ENCODE measurements at regions not wholly inside any gene's neighbourhood (a gene's known extent, or its start where the extent isn't known, plus 50 kb on each side); places are given as distances from the start of the nearest gene placed in this dataset.
"Not testable (repeated sequence)": the region's sequence is repeated elsewhere in the genome, so short reads cannot be mapped to it uniquely, and the experiment has no call there.

- Mint-ChIP-seq H3K27me3 (ENCODE audit: low read depth) (peaks cover 12% of the 10 kb centered on the region), H3K9me3 (peaks cover 3% of the 10 kb centered on the region), H3K27ac (no peak overlapping the region), H3K36me3 (ENCODE audit: low read depth) (no peaks in the 10 kb centered on the region), H3K4me3 (ENCODE audit: low read depth) (no peak overlapping the region), H3K4me1 (ENCODE audit: low read depth) (no peaks in the 10 kb centered on the region)
- no peak for DNase-seq (ENCODE audit: low spot score)
- intact Hi-C loops (cut with micrococcal nuclease): no loop called here
These were observed 150.2 kb upstream of the RFLNA start for GRCh38 chr12:124144531-124145194.

- no peaks in the 10 kb centered on the region for H3K27me3 Mint-ChIP-seq (ENCODE audit: low read depth)
- H3K27ac Mint-ChIP-seq: no peak overlapping the region
- no peaks in the 10 kb centered on the region for H3K9me3 Mint-ChIP-seq
- no peaks in the 10 kb centered on the region for H3K36me3 Mint-ChIP-seq (ENCODE audit: low read depth)
- DNase-seq (ENCODE audit: low spot score): no peak
- intact Hi-C loops (cut with micrococcal nuclease): no loop called here
- no peaks in the 10 kb centered on the region for H3K4me1 Mint-ChIP-seq (ENCODE audit: low read depth)
- H3K4me3 Mint-ChIP-seq (ENCODE audit: low read depth): no peak overlapping the region
These were observed 147.9 kb upstream of the RFLNA start for GRCh38 chr12:124147027-124147426.

- no peaks in the 10 kb centered on the region for H3K27me3 Mint-ChIP-seq (ENCODE audit: low read depth)
- H3K27ac Mint-ChIP-seq: no peak overlapping the region
- no peak for DNase-seq (ENCODE audit: low spot score)
- H3K36me3 Mint-ChIP-seq (ENCODE audit: low read depth): no peaks in the 10 kb centered on the region
- intact Hi-C loops (cut with micrococcal nuclease): no loop called here
- H3K9me3 Mint-ChIP-seq: no peaks in the 10 kb centered on the region
- H3K4me3 Mint-ChIP-seq (ENCODE audit: low read depth): no peak overlapping the region
- no peaks in the 10 kb centered on the region for H3K4me1 Mint-ChIP-seq (ENCODE audit: low read depth)
These were observed 147.3 kb upstream of the RFLNA start for GRCh38 chr12:124147575-124147974.

DNA sequence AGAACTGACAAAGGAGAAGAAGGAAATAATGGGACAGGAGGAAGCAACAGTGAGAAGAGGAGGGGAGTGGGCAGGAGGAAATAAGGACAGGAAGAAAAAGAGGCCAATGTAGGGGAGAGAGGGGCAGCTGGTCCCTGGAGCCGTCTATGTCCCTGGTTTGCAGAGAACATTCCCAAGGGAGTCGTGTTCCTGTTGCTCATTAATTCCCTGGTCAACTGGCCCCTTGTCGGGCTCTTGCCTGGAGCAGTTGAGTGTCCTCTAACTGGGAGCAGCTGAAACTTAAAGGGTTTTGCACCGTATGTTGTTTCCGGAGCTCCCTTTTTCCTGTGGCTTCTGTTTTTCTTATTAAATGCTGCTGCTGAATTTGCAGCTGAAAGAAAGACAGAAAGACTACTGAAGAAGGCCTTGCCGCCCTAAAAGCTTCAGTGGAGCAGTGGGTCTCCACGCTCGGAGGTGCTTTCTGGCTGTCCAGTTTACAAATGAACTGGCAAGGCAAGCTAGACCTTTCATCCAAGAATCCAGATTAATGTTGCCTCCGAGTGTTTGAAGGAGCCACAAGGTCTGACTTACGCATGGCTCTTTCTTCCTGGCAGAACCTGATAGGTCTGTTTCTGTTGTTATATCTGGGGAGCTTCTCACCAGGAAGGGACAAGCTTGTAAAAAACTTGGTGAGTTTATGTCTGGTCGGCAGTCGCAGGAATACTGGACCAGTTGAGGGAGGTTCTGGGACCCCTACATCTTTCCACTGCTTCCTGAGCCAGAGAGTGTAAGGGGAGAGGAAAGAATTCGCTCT, 146.2 kb upstream of the RFLNA start:
- no peaks in the 10 kb centered on the region for H3K4me1 Mint-ChIP-seq (ENCODE audit: low read depth)
- H3K9me3 Mint-ChIP-seq: no peaks in the 10 kb centered on the region
- no peak overlapping the region for H3K27ac Mint-ChIP-seq
- DNase-seq (ENCODE audit: low spot score): no peak
- no peak overlapping the region for H3K4me3 Mint-ChIP-seq (ENCODE audit: low read depth)
- no peaks in the 10 kb centered on the region for H3K36me3 Mint-ChIP-seq (ENCODE audit: low read depth)
- intact Hi-C loops (cut with micrococcal nuclease): no loop called here
- H3K27me3 Mint-ChIP-seq (ENCODE audit: low read depth): no peaks in the 10 kb centered on the region

DNA sequence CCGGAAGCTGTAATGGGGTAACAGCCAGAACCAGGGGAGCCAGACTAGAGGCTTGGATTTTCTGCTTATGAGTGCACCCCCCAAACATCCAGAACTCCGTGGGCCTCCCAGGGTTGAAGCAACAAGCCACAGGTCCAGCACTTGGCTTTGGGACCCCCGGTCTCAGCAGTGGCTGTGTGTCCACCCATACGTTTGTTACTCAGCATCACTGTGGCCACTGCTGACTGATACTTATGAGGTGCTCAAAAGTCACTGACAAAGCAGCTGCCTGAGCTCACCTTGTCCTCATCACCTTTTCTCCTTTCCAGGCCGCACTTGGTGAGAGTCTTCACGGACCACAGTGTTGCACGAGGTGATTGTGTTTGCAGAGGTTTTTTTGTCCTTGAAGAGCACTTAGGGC, 145.6 kb upstream of the RFLNA start:
- no peak overlapping the region for H3K4me3 Mint-ChIP-seq (ENCODE audit: low read depth)
- no peaks in the 10 kb centered on the region for H3K27me3 Mint-ChIP-seq (ENCODE audit: low read depth)
- H3K4me1 Mint-ChIP-seq (ENCODE audit: low read depth): no peaks in the 10 kb centered on the region
- no peaks in the 10 kb centered on the region for H3K9me3 Mint-ChIP-seq
- intact Hi-C loops (cut with micrococcal nuclease): no loop called here
- no peak for DNase-seq (ENCODE audit: low spot score)
- no peak overlapping the region for H3K27ac Mint-ChIP-seq
- no peaks in the 10 kb centered on the region for H3K36me3 Mint-ChIP-seq (ENCODE audit: low read depth)

DNA sequence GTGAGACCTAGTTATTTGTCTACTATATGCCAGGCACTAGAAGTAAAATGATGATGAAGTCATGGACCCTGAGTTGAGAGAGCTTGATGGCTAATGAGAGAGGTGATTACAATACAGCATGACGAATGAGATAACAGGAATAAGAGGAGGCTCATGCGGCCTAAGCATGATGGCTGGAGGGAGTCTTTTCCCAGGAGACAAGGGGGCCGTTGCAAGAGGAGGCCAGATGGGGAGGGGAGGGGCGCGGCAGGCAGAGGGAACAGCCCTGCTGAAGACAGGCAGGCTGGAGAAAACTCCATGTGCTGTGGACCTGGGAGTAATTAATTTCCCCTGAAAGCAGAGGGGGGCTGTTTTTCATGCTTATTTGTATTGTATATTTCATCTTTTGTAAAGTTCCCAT, 144.7 kb upstream of the RFLNA start:
- intact Hi-C loops (cut with micrococcal nuclease): no loop called here
- Mint-ChIP-seq H3K4me3 (ENCODE audit: low read depth) (no peak overlapping the region), H3K9me3 (no peaks in the 10 kb centered on the region), H3K4me1 (ENCODE audit: low read depth) (no peaks in the 10 kb centered on the region), H3K27me3 (ENCODE audit: low read depth) (no peaks in the 10 kb centered on the region), H3K36me3 (ENCODE audit: low read depth) (no peaks in the 10 kb centered on the region), H3K27ac (no peak overlapping the region)
- no peak for DNase-seq (ENCODE audit: low spot score)

DNA sequence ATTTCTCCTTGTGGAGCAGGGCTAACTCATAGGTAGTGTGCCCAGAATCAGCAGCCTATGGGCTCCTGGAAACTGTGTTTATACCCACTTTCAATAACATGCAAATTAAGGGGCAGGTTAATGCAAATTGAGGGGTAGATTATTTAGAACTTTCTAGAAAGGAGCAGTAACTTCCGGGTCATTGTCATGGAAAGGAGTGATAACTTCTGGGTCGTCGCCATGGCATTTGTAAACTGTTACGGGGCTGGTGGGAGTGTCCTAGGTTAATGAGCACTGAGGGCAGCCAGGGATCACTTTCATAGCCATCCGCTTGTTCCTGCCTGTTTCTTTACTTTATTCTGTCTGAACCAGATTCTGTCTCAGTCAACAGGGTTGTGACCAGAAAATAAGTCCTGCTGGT, 143.3 kb upstream of the RFLNA start:
- intact Hi-C loops (cut with micrococcal nuclease): no loop called here
- Mint-ChIP-seq H3K4me3 (ENCODE audit: low read depth) (no peak overlapping the region), H3K4me1 (ENCODE audit: low read depth) (no peaks in the 10 kb centered on the region)

GRCh38 chr12:124152731-124153130, 142.2 kb upstream of the RFLNA start:
- no peaks in the 10 kb centered on the region for H3K4me1 Mint-ChIP-seq (ENCODE audit: low read depth)
- intact Hi-C loops (cut with micrococcal nuclease): no loop called here
- no peak overlapping the region for H3K4me3 Mint-ChIP-seq (ENCODE audit: low read depth)
- H3K36me3 Mint-ChIP-seq (ENCODE audit: low read depth): no peaks in the 10 kb centered on the region
- no peak for DNase-seq (ENCODE audit: low spot score)
- no peak overlapping the region for H3K27ac Mint-ChIP-seq
- H3K27me3 Mint-ChIP-seq (ENCODE audit: low read depth): no peaks in the 10 kb centered on the region
- H3K9me3 Mint-ChIP-seq: no peaks in the 10 kb centered on the region

More for the DNA sequence above, 143.3 kb upstream of the RFLNA start:
- no peak for DNase-seq (ENCODE audit: low spot score)
- Mint-ChIP-seq H3K9me3 (no peaks in the 10 kb centered on the region), H3K27ac (no peak overlapping the region), H3K36me3 (ENCODE audit: low read depth) (no peaks in the 10 kb centered on the region), H3K27me3 (ENCODE audit: low read depth) (no peaks in the 10 kb centered on the region)

DNA sequence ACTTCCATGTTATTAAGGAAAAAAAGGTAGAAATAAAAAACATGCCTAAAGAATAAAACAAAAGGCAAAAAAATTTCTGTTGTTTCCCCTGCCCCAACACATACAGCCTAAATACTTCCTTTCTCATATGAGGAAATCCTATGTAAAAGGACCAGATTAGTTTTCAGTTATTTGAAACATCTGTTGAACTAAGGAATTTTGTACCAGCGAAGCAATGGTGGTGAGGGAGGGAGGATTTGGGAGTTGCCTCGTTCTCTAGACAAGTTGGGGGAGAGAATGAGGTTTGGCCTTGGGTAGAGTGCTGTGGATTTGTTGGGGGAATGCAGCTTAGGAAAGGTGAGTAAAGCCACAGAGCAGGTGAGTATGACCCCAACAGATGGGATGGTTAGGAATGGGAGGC, 141.5 kb upstream of the RFLNA start:
- Mint-ChIP-seq H3K27ac (no peak overlapping the region), H3K9me3 (no peaks in the 10 kb centered on the region), H3K36me3 (ENCODE audit: low read depth) (no peaks in the 10 kb centered on the region), H3K4me3 (ENCODE audit: low read depth) (no peak overlapping the region), H3K4me1 (ENCODE audit: low read depth) (no peaks in the 10 kb centered on the region), H3K27me3 (ENCODE audit: low read depth) (no peaks in the 10 kb centered on the region)
- intact Hi-C loops (cut with micrococcal nuclease): no loop called here
- DNase-seq (ENCODE audit: low spot score): no peak

- no peaks in the 10 kb centered on the region for H3K9me3 Mint-ChIP-seq
- H3K4me3 Mint-ChIP-seq (ENCODE audit: low read depth): no peak overlapping the region
- intact Hi-C loops (cut with micrococcal nuclease): no loop called here
- no peak overlapping the region for H3K27ac Mint-ChIP-seq
- no peaks in the 10 kb centered on the region for H3K4me1 Mint-ChIP-seq (ENCODE audit: low read depth)
- H3K27me3 Mint-ChIP-seq (ENCODE audit: low read depth): no peaks in the 10 kb centered on the region
- no peak for DNase-seq (ENCODE audit: low spot score)
- no peaks in the 10 kb centered on the region for H3K36me3 Mint-ChIP-seq (ENCODE audit: low read depth)
These were observed 137.5 kb upstream of the RFLNA start for GRCh38 chr12:124157406-124157805.

DNA sequence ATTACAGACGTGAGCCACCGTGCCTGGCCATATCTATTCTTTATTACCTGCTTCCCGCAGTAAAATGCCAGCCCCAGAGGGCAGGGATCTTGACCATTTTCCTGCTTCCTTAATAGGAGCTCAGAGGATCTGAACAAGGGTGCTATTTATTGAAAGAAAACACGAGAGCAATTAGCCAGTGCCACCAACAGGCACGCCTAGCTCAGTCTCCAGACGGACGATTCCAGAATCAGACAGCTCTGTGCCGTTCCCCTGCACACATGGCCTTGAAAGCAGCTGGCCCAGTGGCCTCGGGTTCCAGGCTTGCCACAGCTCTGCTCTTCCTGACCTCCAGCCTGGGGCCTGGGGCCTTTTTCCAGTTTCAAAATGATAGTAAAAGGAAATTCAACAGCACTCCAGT, 135.2 kb upstream of the RFLNA start:
- no peak overlapping the region for H3K27ac Mint-ChIP-seq
- H3K36me3 Mint-ChIP-seq (ENCODE audit: low read depth): no peaks in the 10 kb centered on the region
- DNase-seq (ENCODE audit: low spot score): no peak
- intact Hi-C loops (cut with micrococcal nuclease): no loop called here
- no peak overlapping the region for H3K4me3 Mint-ChIP-seq (ENCODE audit: low read depth)
- H3K27me3 Mint-ChIP-seq (ENCODE audit: low read depth): no peaks in the 10 kb centered on the region
- no peaks in the 10 kb centered on the region for H3K9me3 Mint-ChIP-seq
- H3K4me1 Mint-ChIP-seq (ENCODE audit: low read depth): no peaks in the 10 kb centered on the region

GRCh38 chr12:124160097-124160756, 134.7 kb upstream of the RFLNA start:
- no peaks in the 10 kb centered on the region for H3K4me1 Mint-ChIP-seq (ENCODE audit: low read depth)
- no peaks in the 10 kb centered on the region for H3K36me3 Mint-ChIP-seq (ENCODE audit: low read depth)
- H3K27me3 Mint-ChIP-seq (ENCODE audit: low read depth): no peaks in the 10 kb centered on the region
- H3K27ac Mint-ChIP-seq: no peak overlapping the region
- H3K9me3 Mint-ChIP-seq: no peaks in the 10 kb centered on the region
- no peak overlapping the region for H3K4me3 Mint-ChIP-seq (ENCODE audit: low read depth)
- intact Hi-C loops (cut with micrococcal nuclease): no loop called here
- DNase-seq (ENCODE audit: low spot score): no peak

DNA sequence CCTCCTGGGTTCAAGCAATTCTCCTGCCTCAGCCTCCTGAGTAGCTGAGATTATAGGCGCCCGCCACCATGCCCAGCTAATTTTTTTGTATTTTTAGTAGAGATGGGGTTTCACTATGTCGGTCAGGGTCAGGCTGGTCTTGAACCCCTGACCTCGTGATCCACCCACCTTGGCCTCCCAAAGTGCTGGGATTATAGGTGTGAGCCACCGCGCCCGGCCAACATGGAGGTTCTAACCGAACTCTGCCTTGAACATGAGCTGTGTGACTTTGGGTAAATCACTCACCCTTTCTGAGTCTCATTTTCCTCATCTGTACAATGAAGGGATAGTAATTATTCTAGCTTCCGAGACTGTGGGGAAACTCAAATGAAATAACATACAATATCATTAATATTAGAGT, 133.5 kb upstream of the RFLNA start:
- H3K4me1 Mint-ChIP-seq (ENCODE audit: low read depth); intact Hi-C loops (cut with micrococcal nuclease); H3K9me3 Mint-ChIP-seq; H3K4me3 Mint-ChIP-seq (ENCODE audit: low read depth); DNase-seq (ENCODE audit: low spot score); H3K36me3 Mint-ChIP-seq (ENCODE audit: low read depth); H3K27me3 Mint-ChIP-seq (ENCODE audit: low read depth); H3K27ac Mint-ChIP-seq: not testable (repeated sequence)

All from activated T-helper 2 cell treated with anti-CD3 and anti-CD28 coated beads, Interferon-gamma antibody, Interleukin-2, Interleukin-4, amounts not matched to agents 10 μg/mL and 5 μg/mL and 100 μg/mL, durations not matched to agents 14 hours and 24 hours and 36 hours (primary cell).